ENCODE measurements at regions not wholly inside any gene's neighbourhood (a gene's known extent, or its start where the extent isn't known, plus 50 kb on each side); places are given as distances from the start of the nearest gene placed in this dataset.
"Not testable (repeated sequence)": the region's sequence is repeated elsewhere in the genome, so short reads cannot be mapped to it uniquely, and the experiment has no call there.

DNA sequence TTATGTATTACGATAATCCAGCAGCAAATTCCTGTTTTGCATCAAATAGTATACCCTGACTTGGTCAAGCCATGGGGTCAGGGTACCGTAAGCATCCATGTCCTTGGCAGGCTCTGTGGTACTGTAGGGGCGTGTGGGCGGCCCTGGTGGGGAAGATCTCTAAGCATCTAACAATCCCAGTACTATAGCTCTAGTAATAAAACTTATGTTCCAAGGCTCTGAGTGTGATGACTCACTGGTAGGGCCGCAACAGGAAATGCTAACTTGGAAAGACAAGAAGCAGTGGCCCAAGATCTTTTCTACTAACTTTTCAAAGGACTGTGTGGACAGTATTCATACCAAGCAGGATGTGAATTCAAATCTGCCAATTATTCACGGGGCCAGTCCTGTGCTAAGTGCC is 63.8 kb downstream of the CLEC18A start:
- DNase-seq; POLR2A ChIA-PET; H3K36me3 Mint-ChIP-seq; H3K4me1 Mint-ChIP-seq; H3K9me3 Mint-ChIP-seq; H3K4me3 Mint-ChIP-seq; H3K27ac Mint-ChIP-seq; H3K27me3 Mint-ChIP-seq; ATAC-seq (ENCODE audit: low read depth): not testable (repeated sequence)

DNA sequence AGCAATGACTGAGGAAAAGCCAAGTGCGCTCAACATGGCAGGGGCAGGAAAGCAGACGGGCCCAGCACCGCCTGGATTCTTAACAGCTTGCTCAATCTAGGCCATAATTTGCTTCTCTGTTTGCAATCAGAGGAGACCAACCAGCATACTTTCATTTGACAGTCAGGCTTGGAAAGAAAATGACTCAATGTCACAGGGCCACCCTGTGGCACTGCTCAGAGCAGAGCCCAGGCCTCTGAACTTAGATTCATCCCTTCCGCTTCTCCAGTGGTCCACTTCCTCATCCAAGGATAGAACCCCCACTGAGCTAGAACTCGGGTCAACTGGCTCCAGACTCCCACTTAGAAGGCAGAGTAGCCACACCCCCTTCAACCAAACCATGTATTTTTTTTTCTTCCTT is 65.6 kb downstream of the CLEC18A start:
- ATAC-seq (ENCODE audit: low read depth); DNase-seq; H3K27me3 Mint-ChIP-seq; H3K4me3 Mint-ChIP-seq; POLR2A ChIA-PET; H3K27ac Mint-ChIP-seq; H3K9me3 Mint-ChIP-seq; H3K4me1 Mint-ChIP-seq; H3K36me3 Mint-ChIP-seq: not testable (repeated sequence)

DNA sequence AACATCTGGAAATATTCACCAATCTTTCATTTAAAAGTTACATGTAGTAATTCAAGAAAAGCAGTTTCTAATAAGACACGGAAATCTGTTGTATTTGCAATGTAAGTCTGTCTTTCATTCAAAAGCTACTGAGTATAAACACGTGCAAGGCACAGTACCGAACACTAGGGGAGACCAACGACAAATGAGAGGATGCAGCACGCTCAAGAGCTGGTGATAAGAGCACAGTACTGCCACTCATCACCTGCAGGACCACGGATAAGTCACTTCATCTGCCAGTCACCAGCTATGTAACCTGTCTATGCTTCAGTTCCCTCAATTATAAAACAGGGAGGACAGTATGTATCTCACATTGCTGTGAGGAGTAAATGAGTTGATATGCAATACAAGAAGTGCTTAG is 67.1 kb downstream of the CLEC18A start:
- no peak for DNase-seq
- Mint-ChIP-seq H3K36me3 (peaks cover 10% of the 10 kb centered on the region), H3K27ac (no peak overlapping the region), H3K9me3 (no peaks in the 10 kb centered on the region), H3K27me3 (no peaks in the 10 kb centered on the region), H3K4me1 (peaks cover 3% of the 10 kb centered on the region), H3K4me3 (no peak overlapping the region)
- peak; percentile 99 for ATAC-seq (ENCODE audit: low read depth)
- POLR2A ChIA-PET = no interaction called here

DNA sequence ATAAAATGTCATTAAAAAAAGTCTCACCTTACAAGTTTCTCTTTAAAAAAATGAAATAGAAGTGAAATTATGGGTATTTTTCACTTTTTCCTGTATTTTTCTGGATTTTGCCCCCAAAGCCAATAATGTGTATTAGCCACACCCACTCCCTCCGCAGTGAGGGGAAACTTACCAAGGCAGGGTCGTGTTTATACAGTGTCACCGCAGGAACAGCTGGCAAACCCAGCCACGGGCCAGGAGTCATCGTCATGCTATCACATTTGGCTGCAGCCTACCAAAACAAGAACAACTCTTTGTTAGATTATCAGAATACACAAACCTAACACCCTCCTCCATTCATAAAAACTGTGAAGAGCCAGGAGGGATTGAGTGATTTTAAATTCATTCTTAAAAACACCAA is 72.1 kb downstream of the CLEC18A start:
- peaks cover 12% of the 10 kb centered on the region for H3K36me3 Mint-ChIP-seq
- H3K27me3 Mint-ChIP-seq; H3K4me3 Mint-ChIP-seq; H3K27ac Mint-ChIP-seq; DNase-seq; ATAC-seq (ENCODE audit: low read depth); POLR2A ChIA-PET; H3K9me3 Mint-ChIP-seq: not testable (repeated sequence)
- peaks cover 11% of the 10 kb centered on the region for H3K4me1 Mint-ChIP-seq

DNA sequence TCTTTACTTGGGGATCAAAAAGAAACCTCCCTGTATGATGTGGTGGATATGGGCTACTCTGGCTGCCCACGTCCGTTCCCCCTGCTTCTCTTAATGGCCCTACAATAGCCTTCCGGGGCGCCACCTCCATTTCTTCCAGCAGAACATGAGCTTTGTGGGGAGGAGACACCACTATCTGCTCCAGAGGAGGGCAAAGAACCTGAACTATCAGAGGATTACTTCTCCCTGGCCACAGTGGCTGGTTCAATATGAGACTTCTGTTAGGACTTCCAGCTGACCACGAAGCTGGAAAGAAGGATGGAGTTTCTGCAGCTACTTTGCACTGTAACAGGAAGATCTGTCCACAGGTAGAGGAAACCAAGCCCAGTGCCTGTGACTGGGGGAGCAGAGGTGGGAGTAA is 72.8 kb downstream of the CLEC18A start:
- ATAC-seq (ENCODE audit: low read depth); H3K27me3 Mint-ChIP-seq; H3K4me3 Mint-ChIP-seq; H3K4me1 Mint-ChIP-seq; DNase-seq; H3K9me3 Mint-ChIP-seq; POLR2A ChIA-PET: not testable (repeated sequence)
- Mint-ChIP-seq H3K36me3 (peaks cover 12% of the 10 kb centered on the region), H3K27ac (peak overlapping the region; percentile 14)

DNA sequence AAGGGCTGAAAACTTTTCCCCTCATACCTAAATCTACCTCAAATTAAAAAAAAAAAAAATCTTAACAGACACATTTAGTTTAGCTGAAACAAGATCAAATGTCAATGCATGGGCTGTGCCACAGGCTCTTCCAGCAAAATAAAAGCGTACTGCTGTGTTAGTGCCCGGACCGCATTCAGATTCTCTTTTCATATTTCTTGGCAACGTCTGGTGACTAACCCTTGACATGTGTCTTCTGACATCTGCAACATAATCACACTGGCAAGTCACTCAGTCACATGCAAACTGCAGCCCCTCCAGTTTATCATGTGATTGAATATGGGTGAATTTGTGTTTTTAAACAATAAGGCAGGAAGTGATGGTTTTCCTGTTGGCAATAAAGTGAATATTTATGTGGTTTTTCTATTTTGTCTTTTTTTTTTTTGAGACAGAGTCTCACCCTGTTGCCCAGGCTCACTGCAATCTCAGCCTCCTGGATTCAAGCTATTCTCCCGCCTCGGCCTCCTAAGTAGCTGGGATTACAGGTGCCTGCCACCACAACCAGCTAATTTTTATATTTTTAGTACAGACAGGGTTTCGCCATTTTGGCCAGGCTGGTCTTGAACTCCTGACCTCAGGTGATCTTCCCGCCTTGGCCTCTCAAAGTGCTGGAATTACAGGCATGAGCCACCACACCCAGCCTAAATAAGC is 75.2 kb downstream of the CLEC18A start:
- H3K27ac Mint-ChIP-seq = peak overlapping the region; percentile 73
- H3K27me3 Mint-ChIP-seq, H3K36me3 Mint-ChIP-seq, POLR2A ChIA-PET, H3K9me3 Mint-ChIP-seq, DNase-seq, H3K4me1 Mint-ChIP-seq: not testable (repeated sequence)
- peak; percentile 95 for ATAC-seq (ENCODE audit: low read depth)
- peak overlapping the region; percentile 32 for H3K4me3 Mint-ChIP-seq

DNA sequence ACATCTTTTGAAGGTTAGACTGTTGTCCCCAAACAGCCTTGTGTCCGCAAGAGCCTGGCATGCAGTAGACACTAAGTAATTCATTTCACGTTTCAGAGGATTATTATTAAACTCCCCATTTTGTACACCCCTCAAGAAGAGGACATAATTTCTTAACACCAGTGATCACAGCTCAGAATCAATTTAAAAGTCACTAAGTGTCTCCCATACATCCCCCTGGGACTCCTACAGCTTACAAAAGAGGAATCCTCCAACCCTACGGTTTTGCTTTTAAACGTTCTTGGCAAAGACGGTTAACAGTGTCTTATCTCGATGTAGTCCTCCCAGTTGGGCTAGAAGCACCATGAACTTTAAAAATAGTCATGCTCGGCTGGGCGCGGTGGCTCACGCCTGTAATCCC is 81.2 kb upstream of the PDPR start:
- H3K27ac Mint-ChIP-seq; POLR2A ChIA-PET; H3K36me3 Mint-ChIP-seq; H3K4me1 Mint-ChIP-seq; H3K4me3 Mint-ChIP-seq; H3K9me3 Mint-ChIP-seq; DNase-seq; ATAC-seq (ENCODE audit: low read depth); H3K27me3 Mint-ChIP-seq: not testable (repeated sequence)

DNA sequence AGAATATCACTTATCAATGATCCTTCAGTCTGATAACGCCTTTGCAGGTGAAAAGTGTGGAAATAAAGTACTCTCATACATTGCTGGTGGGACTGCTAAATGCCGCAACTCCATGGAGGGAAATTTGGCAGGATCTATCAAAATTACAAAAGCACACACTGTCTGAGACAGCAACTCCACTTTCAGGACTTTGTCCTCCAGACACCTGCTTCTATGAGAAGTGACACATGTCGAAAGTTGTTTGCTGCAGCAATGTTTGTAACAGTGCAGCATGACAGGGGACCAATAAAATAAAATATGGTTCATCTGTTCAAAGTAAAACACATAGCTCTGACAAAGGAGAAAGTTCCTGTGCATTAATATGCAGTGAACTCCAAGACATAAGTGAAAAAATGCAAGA is 76.2 kb upstream of the PDPR start:
- H3K27ac Mint-ChIP-seq; ATAC-seq (ENCODE audit: low read depth); H3K27me3 Mint-ChIP-seq; H3K4me3 Mint-ChIP-seq; H3K36me3 Mint-ChIP-seq; DNase-seq; H3K9me3 Mint-ChIP-seq; POLR2A ChIA-PET; H3K4me1 Mint-ChIP-seq: not testable (repeated sequence)

DNA sequence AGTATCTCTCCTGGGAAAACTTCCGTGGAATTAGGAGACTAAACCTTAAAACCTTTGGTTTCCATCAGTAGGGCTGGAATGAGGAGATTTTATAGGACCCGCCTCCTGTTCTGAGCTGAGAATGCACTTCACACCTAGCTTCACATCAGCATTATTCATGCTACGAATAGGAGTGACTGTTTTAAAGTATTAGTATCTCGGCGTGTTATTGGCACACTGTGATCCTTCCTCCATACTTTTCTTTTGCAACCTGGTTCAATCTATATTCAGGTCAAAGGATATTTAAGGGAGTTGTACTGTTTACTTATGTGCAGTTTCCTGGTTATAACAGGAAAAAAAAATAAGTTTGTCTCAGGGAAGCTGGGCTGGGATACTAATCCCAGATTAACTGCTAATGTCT is 73.6 kb upstream of the PDPR start:
- H3K4me3 Mint-ChIP-seq; H3K36me3 Mint-ChIP-seq; H3K27ac Mint-ChIP-seq; POLR2A ChIA-PET; ATAC-seq (ENCODE audit: low read depth); H3K27me3 Mint-ChIP-seq; H3K9me3 Mint-ChIP-seq; H3K4me1 Mint-ChIP-seq; DNase-seq: not testable (repeated sequence)

DNA sequence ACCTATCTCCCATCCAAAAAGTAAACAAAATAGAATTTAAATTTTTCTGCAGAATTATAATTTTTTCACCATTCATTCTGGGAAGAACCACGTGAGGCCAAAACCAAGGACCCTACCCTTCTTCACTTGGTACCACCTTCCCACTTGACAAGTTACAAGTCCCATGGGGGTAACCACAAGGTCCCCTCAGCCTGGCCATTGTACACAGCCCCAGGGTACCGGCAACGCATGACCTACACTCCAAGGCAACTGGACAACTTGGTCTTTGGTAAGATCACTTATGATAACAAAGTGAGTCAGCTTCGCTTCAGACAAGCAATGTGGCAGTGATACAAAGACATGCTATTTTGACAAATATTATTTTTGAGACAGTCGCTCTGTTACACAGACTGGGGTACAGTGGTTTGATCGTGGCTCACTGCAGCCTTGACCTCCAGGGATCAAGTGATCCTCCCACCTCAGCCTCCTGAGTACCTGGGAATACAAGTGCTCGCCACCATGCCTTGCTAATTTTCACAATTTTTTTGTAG is 70.5 kb upstream of the PDPR start:
- H3K27me3 Mint-ChIP-seq; H3K36me3 Mint-ChIP-seq; H3K4me3 Mint-ChIP-seq; H3K9me3 Mint-ChIP-seq; H3K4me1 Mint-ChIP-seq; POLR2A ChIA-PET; DNase-seq; H3K27ac Mint-ChIP-seq; ATAC-seq (ENCODE audit: low read depth): not testable (repeated sequence)

DNA sequence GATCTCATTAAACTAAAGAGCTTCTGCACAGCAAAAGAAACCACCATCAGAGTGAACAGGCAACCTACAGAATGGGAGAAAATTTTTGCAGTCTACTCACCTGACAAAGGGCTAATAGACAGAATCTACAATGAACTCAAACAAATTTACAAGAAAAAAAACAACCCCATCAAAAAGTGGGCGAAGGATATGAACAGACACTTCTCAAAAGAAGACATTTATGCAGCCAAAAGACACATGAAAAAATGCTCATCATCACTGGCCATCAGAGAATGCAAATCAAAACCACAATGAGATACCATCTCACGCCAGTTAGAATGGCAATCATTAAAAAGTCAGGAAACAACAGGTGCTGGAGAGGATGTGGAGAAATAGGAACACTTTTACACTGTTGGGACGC is 67.6 kb upstream of the PDPR start:
- H3K4me3 Mint-ChIP-seq; H3K4me1 Mint-ChIP-seq; H3K27me3 Mint-ChIP-seq; H3K9me3 Mint-ChIP-seq; DNase-seq; H3K27ac Mint-ChIP-seq; ATAC-seq (ENCODE audit: low read depth); POLR2A ChIA-PET; H3K36me3 Mint-ChIP-seq: not testable (repeated sequence)

DNA sequence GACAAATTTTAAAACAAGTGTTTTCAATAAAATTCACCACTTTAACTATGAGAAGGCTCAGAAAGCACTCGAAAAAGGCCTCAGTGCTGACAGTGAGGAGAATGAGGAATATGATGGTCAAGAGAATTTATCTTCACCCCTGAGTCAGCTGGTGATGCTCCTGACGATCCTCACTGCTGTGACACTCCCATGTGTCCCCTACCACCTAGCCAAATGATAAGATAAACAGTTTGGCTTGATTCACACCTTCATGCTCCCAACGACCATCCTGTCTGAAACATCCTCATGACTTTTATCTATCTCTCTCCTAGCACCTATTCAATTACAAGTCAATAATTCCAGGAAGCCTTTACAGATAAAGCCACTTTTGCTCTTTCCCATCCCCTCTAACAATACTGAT is 66.0 kb upstream of the PDPR start:
- H3K4me3 Mint-ChIP-seq; ATAC-seq (ENCODE audit: low read depth); H3K4me1 Mint-ChIP-seq; H3K36me3 Mint-ChIP-seq; H3K27ac Mint-ChIP-seq; DNase-seq; H3K27me3 Mint-ChIP-seq; H3K9me3 Mint-ChIP-seq; POLR2A ChIA-PET: not testable (repeated sequence)

DNA sequence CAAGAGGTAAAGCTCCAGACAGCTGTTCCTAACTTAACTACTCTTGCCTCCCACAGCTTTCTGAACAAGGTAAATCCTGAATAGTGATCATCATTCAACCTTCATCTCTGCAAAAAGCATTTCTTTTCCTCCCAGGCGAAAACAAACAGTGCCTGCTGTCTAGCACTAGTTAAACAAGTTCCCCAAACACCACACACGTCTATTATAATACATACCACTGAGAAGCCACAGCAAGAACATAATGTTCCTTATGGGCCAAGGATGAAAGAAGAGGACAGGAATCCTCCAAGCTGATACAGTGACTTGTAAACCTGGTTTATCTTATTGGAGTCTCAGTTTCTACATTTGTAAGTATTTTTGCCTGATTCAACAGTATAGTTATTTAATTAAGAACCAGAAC is 56.1 kb upstream of the PDPR start:
- POLR2A ChIA-PET; ATAC-seq (ENCODE audit: low read depth); H3K36me3 Mint-ChIP-seq; H3K27me3 Mint-ChIP-seq; H3K9me3 Mint-ChIP-seq; H3K4me3 Mint-ChIP-seq; H3K4me1 Mint-ChIP-seq; DNase-seq; H3K27ac Mint-ChIP-seq: not testable (repeated sequence)

DNA sequence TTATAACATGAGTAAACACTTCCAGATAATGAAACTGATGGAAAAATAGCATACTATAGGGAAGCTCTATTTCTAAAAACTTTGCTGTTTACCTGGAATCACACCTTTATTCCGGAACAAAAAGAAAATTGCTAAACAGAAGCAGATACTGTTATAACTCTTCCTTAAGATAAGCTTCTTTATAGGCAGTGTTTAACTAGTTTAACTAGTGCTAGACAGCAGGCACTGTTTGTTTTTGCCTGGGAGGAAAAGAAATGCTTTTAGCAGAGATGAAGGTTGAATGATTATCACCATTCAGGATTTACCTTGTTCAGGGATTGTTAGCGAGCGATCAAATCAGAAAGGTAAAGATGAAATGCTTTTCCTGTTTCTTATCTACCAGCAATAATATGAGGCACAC is 54.7 kb upstream of the PDPR start:
- H3K27me3 Mint-ChIP-seq; H3K36me3 Mint-ChIP-seq; H3K4me1 Mint-ChIP-seq; POLR2A ChIA-PET; ATAC-seq (ENCODE audit: low read depth); H3K27ac Mint-ChIP-seq; DNase-seq; H3K4me3 Mint-ChIP-seq; H3K9me3 Mint-ChIP-seq: not testable (repeated sequence)

All from activated naive CD8-positive, alpha-beta T cell treated with anti-CD3 and anti-CD28 coated beads, Interleukin-2, amount 10 ng/mL, durations not matched to agents 7 days and 5 days (primary cell).